ENCODE measurements at regions not wholly inside any gene's neighbourhood (a gene's known extent, or its start where the extent isn't known, plus 50 kb on each side); places are given as distances from the start of the nearest gene placed in this dataset.
"Not testable (repeated sequence)": the region's sequence is repeated elsewhere in the genome, so short reads cannot be mapped to it uniquely, and the experiment has no call there.

DNA sequence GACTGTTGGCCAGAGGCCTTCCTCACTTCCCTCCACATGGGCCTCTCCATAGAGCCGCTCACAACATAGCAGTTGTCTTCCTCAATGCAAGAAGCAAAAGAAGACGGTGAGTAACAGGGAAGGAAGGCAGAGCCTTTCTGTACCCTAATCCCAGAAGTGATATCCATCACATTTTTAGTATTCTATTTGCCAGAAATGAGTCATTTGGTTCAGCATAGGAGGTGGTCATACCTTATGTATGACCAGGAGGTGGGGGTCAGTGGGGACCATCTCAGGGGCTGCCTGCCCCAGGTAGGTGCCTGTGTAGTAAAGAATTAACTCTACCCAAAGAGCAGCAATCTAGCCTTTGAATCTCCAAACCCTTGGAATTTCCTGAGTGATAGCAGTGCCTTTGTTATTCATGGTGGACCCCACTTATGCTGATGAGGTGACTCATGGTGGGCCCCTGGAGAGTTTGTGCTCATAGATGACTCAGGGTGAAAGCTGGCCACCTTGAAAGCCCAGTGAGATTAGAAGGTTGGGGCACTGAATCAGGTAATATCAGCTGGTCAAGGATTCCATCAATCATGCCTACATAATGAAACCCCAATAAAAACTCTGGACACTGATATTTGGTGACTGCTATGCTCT, 323.9 kb upstream of the IGF1R start:
- no peak for DNase-seq (ENCODE audit: low read depth in 3 of 3)

DNA sequence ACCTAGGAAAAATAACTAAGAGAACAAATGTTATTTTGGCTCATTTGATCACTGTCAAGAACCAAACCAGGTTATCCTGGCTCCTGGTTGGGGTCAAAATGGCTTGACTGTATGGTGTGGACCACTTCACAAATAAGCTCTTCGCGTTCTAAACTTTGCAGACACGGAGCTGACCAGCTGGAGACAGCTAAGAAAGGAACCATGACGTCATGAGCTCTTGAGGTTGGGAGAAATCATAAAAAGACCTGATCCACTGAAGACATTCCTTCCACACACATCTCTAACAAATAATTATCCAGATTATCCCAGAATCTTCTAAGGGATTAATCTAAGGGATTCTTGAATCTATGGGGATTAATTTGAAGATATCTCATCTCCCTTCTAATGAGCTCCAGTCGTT, 321.5 kb upstream of the IGF1R start:
- DNase-seq (ENCODE audit: low read depth in 3 of 3): no peak

DNA sequence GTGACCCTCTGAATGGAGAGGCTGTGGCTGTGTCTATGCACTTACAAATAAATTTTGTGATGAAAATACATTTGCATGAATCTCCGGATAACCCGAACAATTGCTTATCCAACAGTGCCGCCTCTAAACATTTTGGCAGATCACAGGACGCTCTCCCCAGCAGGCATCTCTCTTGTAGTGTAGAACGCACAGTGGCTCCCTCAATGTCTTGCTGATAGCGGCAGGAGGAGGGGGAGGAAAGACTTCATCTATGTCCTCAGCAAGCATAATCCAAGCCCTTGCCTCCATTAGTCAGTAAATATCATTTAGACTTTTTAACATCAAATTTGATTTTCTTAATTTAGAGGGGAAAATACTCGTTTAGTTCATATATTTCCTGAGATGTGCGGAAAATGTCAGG, 318.1 kb upstream of the IGF1R start:
- no peak for DNase-seq (ENCODE audit: low read depth in 3 of 3)

DNA sequence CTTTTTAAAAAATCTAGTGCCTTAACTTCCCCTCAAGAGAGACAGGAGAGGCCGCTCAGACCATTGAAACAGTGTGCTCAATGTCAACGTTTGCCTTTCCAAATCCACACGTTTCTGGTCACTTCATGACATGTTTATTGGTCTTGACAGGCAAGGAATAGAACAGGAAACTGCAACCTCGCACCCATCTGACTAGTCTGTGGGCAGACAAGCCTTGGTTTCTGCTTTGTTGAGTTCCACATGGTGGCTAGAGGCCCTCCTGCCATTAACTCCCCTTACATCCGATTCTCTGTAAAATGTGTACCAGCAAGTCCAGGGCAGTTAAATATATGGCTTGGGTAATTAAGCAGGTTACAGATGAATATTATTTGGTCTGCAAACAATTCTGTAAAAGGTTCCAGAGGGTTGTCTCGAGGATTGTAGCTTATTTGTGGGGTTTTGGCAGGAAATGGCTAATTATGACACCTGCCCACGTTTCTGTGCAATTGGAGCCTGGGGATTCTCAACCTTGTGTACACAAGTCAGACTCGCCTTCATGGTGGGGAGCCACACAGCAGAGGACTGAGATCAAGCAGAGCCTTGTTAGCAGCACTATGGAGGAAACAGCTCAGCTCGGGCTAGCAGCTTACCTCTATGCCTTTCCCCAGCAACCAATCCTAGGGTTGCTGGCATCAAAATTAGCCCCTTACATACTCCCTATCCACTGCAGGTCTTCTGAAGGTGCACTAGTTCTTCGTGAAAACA, 317.5 kb upstream of the IGF1R start:
- no peak for DNase-seq (ENCODE audit: low read depth in 3 of 3)

DNA sequence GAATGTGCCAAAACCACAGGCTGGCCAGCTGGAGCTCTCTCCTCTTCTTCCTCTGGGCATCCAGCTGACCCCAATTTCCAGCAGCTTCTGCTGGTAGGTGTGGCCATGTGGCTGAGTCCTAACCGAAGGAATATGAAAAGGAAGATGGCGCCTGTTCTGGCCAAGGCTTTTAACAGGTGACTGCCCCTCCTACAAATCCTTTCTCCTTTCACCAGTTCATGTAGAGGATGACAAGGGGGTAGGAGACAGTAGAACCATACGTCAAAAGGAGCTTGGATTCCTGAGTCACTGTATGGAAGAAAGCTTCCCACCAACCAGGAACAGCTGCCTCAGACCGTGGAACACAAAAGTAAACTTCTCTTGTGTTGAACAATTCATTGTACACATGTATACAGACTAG, 316.7 kb upstream of the IGF1R start:
- DNase-seq (ENCODE audit: low read depth in 3 of 3): no peak

GRCh38 chr15:98333251-98333650, 315.1 kb upstream of the IGF1R start:
- DNase-seq (ENCODE audit: low read depth in 3 of 3): no peak

DNA sequence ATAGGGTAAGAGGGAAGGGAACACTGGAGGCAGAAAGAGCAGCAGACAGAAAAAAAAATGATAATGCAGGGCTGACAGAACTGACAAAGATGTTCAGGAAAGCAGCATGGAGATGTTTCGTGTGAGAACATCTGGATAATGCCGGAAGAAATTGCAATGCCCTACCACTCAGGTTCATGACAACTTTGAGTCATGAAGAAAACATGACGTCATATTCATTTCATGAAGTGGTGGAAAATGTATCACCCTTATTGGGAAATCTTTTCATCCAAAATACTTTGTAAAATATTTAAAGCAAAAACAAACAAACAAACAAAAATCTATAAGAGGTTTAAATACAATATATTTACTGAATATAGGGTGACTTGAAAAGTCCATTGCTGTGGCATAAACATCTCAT, 305.4 kb upstream of the IGF1R start:
- no peak for DNase-seq (ENCODE audit: low read depth in 3 of 3)

DNA sequence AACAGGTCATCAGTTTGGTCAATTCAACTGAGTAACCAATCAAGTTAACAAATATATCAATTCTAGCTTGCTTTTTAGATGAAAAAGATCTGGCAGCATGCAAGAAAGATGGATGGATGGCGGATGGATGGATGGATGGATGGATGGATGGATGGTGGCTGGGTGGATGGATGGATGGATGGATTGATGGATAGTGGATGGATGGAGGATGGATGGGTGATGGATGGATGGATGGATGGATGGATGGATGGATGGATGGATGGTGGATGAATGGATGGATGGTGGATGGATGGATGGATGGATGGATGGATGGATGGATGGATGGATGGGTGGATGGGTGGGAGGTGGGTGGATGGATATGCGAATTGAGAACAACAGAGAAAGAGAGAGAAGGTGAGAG, 303.7 kb upstream of the IGF1R start:
- DNase-seq (ENCODE audit: low read depth in 3 of 3): no peak

GRCh38 chr15:98347001-98347400, 301.3 kb upstream of the IGF1R start:
- no peak for DNase-seq (ENCODE audit: low read depth in 3 of 3)

DNA sequence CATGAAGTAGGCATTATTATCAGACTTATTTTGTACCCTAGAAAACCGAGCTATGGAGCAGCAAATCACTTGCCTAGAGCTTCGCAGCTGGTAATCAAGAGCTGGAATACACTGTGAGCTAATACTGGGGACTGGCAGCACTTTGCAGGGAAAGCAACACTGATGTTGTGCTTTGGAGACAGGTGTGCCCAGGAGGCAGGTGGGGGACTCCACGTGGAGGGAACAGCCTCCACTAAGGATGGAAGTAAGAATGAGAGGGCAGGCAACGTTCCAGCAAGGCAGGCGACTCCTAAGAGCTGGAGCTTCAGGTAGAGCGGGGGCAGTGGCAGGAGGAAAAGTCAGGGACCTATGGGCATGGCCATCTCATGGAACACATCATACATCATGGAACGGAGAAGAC, 300.5 kb upstream of the IGF1R start:
- no peak for DNase-seq (ENCODE audit: low read depth in 3 of 3)

- no peak for DNase-seq (ENCODE audit: low read depth in 3 of 3)
Measured at GRCh38 chr15:98350276-98350675, 298.1 kb upstream of the IGF1R start.

GRCh38 chr15:98358274-98358673, 290.1 kb upstream of the IGF1R start:
- not testable (repeated sequence) for DNase-seq (ENCODE audit: low read depth in 3 of 3)

DNA sequence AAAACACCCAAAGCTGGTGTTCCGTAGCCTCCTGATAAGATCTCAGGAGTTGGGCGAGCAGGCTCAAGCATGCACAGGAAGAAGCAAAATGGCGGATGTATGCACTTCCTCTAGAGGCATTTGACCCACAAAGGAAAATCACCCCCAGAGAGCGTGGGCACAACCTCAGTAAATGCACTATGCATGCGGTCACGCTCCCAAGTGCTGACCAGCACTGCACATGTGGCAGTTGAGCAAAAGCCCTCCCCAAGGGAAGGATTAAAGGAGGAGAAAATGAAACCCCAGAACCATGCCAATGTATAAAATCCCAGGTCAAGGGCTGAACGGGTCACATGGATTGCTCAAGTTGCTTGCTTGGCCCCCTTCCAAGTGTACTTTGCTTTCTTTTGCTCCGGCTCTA, 289.4 kb upstream of the IGF1R start:
- no peak for DNase-seq (ENCODE audit: low read depth in 3 of 3)

GRCh38 chr15:98363416-98363815, 284.9 kb upstream of the IGF1R start:
- DNase-seq (ENCODE audit: low read depth in 3 of 3): no peak

DNA sequence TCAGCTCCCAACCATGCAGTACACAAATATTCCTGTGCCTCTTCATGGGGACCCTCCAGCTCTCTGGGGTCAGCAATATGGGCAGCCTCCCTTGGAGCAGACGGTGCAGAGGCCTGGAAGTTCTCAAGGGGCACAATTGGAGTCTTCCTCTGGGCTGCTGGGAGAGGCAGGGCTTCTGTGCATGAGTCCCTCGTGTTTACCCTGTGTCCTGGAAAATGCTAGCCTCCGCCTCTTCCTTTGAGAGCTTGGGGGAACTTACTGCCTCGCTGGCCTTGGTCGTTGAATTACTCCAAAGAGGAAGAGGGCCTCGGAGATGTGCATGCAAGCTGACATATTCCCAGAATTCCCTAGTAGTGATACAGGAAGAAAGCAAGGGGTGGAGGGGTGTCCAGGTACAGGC, 284.4 kb upstream of the IGF1R start:
- DNase-seq (ENCODE audit: low read depth in 3 of 3): no peak

DNA sequence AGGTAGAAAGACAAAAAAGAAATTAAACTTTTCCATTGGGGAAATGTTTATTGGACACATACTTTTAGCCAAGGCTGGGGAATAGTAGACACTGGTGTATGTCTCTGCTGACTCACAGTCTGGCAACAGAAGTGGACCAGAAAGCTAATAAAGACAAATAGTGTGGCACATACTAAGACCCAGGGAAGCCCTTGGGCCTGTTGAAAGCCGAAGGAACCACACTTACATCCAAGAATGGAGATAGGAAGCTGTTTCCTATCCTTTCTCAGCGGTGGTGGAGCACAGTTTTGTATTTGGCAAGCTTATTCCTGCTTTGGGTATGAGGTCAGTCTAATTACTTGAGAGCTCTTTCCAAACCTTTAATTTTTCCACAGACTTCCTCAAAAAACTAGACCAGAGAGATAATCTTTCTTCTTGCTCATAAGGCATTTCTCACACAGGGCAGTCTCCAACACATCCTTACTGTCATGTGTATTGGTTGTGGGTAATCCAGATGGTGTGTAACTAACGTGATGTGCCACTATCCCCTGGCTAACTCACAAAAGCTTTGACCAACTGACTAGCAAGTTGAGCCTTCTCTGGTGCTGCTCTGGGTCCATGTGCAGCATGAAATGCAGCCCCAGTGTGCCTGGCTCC, 279.1 kb upstream of the IGF1R start:
- DNase-seq (ENCODE audit: low read depth in 3 of 3): no peak

GRCh38 chr15:98375513-98376340, 272.6 kb upstream of the IGF1R start:
- DNase-seq (ENCODE audit: low read depth in 3 of 3): no peak

- no peak for DNase-seq (ENCODE audit: low read depth in 3 of 3)
Measured at GRCh38 chr15:98380721-98381120, 267.6 kb upstream of the IGF1R start.

DNA sequence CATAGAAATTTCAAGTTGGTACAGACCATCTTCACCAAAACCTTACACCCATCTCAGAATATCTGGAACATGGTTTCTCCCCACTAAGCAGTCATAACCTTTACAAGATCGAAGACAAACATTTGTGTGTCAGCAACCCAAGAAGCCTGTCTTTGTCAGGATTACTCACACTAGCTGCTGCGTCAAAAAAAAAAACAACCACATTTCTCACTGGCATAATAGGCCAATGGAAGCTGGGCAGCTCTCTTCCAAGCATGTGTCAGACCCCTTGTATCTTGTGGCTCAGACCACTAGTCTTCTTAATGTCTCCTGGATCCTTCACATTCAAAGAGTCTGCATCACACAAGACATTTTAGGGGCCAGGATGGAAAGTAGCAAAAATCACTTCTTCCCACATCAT, 266.9 kb upstream of the IGF1R start:
- DNase-seq (ENCODE audit: low read depth in 3 of 3): no peak

GRCh38 chr15:98382139-98382538, 266.2 kb upstream of the IGF1R start:
- no peak for DNase-seq (ENCODE audit: low read depth in 3 of 3)

DNA sequence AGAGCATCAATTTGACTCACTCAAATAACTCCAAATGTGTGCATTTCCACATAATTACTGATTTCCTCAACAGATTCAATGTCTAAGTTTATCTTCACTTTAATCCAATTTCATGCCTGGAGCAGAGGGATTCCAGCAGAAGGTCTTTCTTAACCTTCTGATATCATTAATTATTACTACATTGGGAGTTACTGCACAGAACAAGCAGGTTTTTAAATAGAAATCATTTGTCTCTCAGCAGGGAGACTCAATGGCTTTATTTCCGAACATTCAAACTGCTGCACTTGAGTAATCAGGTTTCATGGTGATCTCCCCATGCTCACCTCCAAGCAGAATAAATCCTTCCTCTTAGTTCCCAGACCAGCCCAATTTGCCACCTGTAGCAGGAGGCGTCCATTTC, 264.8 kb upstream of the IGF1R start:
- no peak for DNase-seq (ENCODE audit: low read depth in 3 of 3)

GRCh38 chr15:98384328-98385029, 263.9 kb upstream of the IGF1R start:
- DNase-seq (ENCODE audit: low read depth in 3 of 3): no peak
